Astrocyte of the spinal cord (primary cell): ENCODE measurements at regions not wholly inside any gene's neighbourhood (a gene's known extent, or its start where the extent isn't known, plus 50 kb on each side); places are given as distances from the start of the nearest gene placed in this dataset.

Experiments used
- DNase-seq: peaks from one replicate; pipeline ENCODE4 v3.0.0; 2011; ENCODE audit warnings: low read depth, low spot score
- H3K4me3 ChIP-seq: 2 replicates; pipeline ENCODE4 v1.5.1; 2011; ENCODE audit warnings: low read depth, mild to moderate bottlenecking, low read length, moderate library complexity
- in situ Hi-C: cut with HindIII; loops from 2 replicates; pipeline ENCODE4 v1.10.0; 2017; ENCODE audit warnings: low sequenced_read_pairs
- TF ChIP-seq, protein P1 (sequence below): IDR thresholded peaks from 2 replicates; pipeline ENCODE4 v1.5.1; 2012; ENCODE audit warnings: low read depth, mild to moderate bottlenecking, low read length, inconsistent platforms

DNA sequence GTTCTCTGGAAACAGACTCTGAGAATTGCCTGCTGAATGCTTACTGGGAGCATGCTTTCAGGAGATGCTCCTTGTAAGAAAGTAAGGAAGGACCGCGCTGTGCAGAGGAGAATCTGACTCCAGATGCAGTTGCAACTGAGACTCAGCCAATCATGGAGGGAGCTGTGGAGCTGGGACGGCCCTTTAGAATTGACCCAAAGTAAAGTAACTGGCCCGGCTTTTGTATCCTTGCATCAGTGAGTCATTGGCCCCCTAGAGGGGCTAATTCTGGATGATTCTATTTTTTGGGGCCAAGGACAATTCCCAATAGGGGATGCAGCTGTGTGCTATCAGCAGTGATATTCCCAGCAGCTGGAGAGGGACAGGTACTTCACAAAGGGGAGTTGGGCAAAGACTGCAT, 170.4 kb downstream of the PTEN start:
- DNase-seq: no peak
- TF ChIP-seq, protein P1, sequence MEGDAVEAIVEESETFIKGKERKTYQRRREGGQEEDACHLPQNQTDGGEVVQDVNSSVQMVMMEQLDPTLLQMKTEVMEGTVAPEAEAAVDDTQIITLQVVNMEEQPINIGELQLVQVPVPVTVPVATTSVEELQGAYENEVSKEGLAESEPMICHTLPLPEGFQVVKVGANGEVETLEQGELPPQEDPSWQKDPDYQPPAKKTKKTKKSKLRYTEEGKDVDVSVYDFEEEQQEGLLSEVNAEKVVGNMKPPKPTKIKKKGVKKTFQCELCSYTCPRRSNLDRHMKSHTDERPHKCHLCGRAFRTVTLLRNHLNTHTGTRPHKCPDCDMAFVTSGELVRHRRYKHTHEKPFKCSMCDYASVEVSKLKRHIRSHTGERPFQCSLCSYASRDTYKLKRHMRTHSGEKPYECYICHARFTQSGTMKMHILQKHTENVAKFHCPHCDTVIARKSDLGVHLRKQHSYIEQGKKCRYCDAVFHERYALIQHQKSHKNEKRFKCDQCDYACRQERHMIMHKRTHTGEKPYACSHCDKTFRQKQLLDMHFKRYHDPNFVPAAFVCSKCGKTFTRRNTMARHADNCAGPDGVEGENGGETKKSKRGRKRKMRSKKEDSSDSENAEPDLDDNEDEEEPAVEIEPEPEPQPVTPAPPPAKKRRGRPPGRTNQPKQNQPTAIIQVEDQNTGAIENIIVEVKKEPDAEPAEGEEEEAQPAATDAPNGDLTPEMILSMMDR: no peak
- no peak overlapping the region for H3K4me3 ChIP-seq
- in situ Hi-C loops: no loop called here

DNA sequence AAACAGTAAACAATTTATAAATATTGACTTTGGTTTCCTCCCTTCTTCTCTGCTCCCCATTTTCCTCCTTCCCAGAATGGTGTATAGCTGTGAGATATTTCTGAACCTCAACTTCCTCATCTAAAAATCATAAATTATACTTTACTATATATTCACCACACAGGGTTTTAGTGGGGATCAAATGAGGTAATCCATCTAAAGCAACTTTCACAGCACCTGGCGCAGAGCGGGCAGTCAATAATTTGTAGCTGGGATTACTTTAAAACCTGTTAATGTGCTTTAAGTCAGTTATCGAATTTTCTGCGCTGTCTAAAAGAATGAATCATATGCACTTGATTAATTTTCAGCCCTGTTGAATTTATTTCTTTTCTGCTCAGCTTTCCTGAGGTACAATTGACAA, 172.7 kb downstream of the PTEN start:
- in situ Hi-C loops: no loop called here
- TF ChIP-seq, protein P1: no peak
- DNase-seq: no peak
- no peak overlapping the region for H3K4me3 ChIP-seq

DNA sequence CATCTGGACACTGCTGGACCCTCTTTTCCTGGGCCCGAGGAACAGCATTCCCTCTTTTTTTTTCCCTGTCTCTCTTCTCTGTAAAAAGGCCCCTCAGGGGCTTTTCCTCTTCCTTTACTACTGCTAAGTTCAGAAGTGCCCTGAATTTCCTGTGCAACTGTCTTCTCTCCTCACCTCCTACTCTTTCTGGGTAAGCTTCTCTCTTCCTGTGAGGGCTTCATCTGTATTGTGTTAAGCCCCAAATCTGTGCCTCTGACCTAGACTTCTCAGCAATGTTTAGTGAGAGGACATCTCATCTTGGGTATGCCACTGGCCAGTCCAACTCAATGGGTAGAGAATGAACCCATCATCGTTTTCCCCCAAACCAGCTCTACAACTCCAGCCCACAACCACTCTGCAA, 174.2 kb downstream of the PTEN start:
- no peak overlapping the region for H3K4me3 ChIP-seq
- no peak for DNase-seq
- in situ Hi-C loops: no loop called here
- TF ChIP-seq, protein P1: no peak

DNA sequence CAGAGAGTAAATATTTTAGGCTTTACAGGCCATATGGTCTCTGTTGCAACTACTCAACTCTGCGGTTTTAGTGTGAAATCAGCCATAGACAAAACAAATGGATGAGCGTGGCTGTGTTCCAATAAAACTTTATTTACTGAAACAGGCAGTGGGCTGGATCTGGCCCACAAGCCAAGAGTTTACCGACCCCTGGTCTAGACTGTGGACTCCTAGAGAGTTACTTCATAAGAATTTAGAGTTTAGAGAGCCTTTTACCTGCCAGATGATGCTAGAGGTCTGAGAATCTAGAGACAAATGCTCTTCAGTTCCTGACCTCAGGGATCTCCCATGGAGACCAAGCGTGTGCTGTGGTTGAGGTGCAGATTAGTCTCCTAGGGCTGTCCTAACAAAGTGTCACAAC, 174.8 kb downstream of the PTEN start:
- DNase-seq: peak; percentile 91
- TF ChIP-seq, protein P1: no peak
- H3K4me3 ChIP-seq: no peak overlapping the region
- in situ Hi-C loops: no loop called here

DNA sequence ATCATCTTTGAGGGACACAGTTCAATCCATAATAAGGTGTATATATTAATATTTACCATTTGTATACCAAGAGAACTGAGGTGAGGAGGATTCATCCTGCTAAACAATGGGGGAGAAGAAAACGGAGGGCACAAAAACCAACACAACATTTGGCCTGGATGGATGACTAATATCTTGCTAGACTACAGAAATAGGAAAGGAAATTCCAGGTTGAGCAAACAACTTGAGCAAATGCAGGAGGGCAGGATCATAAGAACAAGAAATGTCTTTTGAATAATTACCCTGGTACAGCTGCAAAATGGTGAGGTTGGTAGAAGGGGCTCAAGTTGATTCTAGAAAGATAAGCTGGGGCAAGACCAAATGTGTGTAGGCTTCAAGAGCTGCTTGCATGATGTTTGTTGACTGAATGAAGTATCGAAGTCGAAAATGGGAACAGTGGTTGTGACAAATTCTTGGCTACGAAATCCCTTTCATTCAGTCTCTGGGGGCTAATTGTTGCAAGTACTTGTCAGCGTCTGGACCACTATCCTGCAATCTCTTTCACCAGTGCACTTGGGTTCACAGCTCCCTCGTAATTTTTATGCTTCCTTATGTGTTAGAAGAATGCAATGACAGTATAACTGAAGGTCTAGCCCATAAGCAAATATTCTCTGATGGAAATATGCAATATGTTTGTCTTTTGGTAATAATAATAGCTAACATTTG, 176.2 kb downstream of the PTEN start:
- no peak overlapping the region for H3K4me3 ChIP-seq
- TF ChIP-seq, protein P1: no peak
- in situ Hi-C loops: no loop called here
- DNase-seq: peak; percentile 46

DNA sequence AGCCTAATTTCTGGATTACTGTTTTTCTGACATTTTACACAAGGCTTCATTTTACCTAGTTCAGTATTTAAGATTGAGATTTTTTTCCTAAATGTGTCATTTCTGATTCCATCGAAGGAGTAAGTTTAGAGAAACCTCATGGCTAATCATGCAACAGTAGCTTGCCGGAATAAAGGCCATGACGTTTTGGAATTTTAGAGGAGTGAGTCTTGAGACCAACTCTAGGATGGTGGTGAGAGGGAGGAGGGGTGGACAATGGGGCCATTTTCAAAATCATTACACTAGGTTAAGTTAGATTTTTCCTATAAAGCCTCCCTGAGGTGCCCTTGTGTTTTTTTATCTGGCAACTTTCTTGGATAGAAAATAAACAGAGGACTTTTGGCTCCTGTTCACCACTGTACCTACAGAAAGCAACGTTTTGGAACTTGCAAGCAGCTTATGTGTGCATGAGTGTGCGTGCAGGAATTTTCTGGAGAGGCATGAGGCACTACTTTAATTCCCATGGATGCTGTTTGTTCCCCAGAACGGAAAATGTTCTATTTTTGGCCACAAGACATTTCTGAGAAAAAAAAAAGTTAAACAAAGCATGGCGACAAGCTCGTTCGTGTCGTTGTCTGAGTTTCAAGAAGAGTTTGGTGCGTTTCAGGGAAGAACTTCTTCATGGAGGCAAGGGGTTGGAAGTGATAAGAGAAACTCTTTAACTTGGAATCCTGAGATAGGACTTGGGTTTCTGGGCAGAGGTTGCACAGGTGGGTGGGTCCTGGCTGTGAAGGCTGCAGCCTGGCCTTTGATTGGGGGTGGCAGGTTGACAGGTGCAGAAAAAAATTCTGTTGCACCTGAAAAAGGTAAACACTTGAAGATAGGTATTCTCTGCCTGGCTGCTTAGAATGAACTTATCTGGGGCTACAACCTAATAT, 178.1 kb downstream of the PTEN start:
- H3K4me3 ChIP-seq: no peak overlapping the region
- no peak for DNase-seq
- TF ChIP-seq, protein P1: no peak
- in situ Hi-C loops: no loop called here
